Neural cell (in vitro differentiated cells): ENCODE measurements at regions not wholly inside any gene's neighbourhood (a gene's known extent, or its start where the extent isn't known, plus 50 kb on each side); places are given as distances from the start of the nearest gene placed in this dataset.

Source experiments
- H2AFZ ChIP-seq: fragments of 200-600, 300-800 bp; sonication (generic), shearing (Covaris generic); 2 replicates; pipeline ENCODE4 v1.6.0; 2014; ENCODE audit warnings: low read depth, mild to moderate bottlenecking, antibody characterized with exemption, low read length, moderate library complexity
- H3F3A ChIP-seq: fragments of 200-600 bp; shearing (Covaris generic); 2 replicates; pipeline ENCODE4 v1.6.1; 2016; ENCODE audit warnings: mild to moderate bottlenecking, moderate library complexity, mixed read lengths, antibody characterized with exemption, low read length; ENCODE audit not compliant: insufficient read depth, poor library complexity, severe bottlenecking
- H3K27ac ChIP-seq: fragments of 200-600, 300-800 bp; sonication (generic), shearing (Covaris generic); 2 replicates; pipeline ENCODE4 v1.5.1; 2014; ENCODE audit warnings: mild to moderate bottlenecking, low read length, moderate library complexity
- H3K27me3 ChIP-seq: fragments of 300-800, 200-600 bp; sonication (generic), shearing (Covaris generic); 2 replicates; pipeline ENCODE4 v1.6.0; 2014; ENCODE audit warnings: mild to moderate bottlenecking, low read depth, low read length, moderate library complexity; ENCODE audit not compliant: insufficient read depth
- H3K36me3 ChIP-seq: fragments of 300-800, 200-600 bp; sonication (generic), shearing (Covaris generic); 2 replicates; pipeline ENCODE4 v1.5.1; 2014; ENCODE audit warnings: mild to moderate bottlenecking, antibody characterized with exemption, low read length, moderate library complexity; ENCODE audit not compliant: insufficient read depth
- H3K4me2 ChIP-seq: fragments of 300-800, 200-600 bp; sonication (generic), shearing (Covaris generic); 2 replicates; pipeline ENCODE4 v1.6.0; 2014; ENCODE audit warnings: mild to moderate bottlenecking, low read length
- H3K4me3 ChIP-seq: fragments of 300-800, 200-600 bp; sonication (generic), shearing (Covaris generic); 2 replicates; pipeline ENCODE4 v1.5.1; 2014; ENCODE audit warnings: mild to moderate bottlenecking, low read length, moderate library complexity
- H3K79me2 ChIP-seq: fragments of 200-600 bp; shearing (Covaris generic); replicated peaks from 2 replicates; pipeline ENCODE4 v1.6.0; 2014; ENCODE audit warnings: mild to moderate bottlenecking, low read length, moderate library complexity; ENCODE audit not compliant: insufficient read depth
- H3K9ac ChIP-seq: fragments of 300-800, 200-600 bp; sonication (generic), shearing (Covaris generic); 2 replicates; pipeline ENCODE4 v1.6.1; 2016; ENCODE audit warnings: mild to moderate bottlenecking, low read length, mixed read lengths
- H3K9me2 ChIP-seq: fragments of 200-600 bp; shearing (Covaris generic); 2 replicates; pipeline ENCODE4 v1.6.1; 2016; ENCODE audit warnings: mild to moderate bottlenecking, low read length, mixed read lengths; ENCODE audit not compliant: insufficient read depth
- H3K9me3 ChIP-seq: fragments of 200-600, 300-800 bp; sonication (generic), shearing (Covaris generic); 2 replicates; pipeline ENCODE4 v1.6.1; 2016; ENCODE audit warnings: mild to moderate bottlenecking, mixed run types, low read length, moderate library complexity, mixed read lengths
- H4K20me1 ChIP-seq: fragments of 200-600 bp; shearing (Covaris generic); 2 replicates; pipeline ENCODE4 v1.6.1; 2016; ENCODE audit warnings: mild to moderate bottlenecking, mixed run types; ENCODE audit not compliant: insufficient read depth
- CTCF ChIP-seq: fragments of 450-650 bp; IDR thresholded peaks from 2 replicates; pipeline ENCODE4 v1.5.1; 2014; ENCODE audit warnings: antibody characterized with exemption, mild to moderate bottlenecking, moderate library complexity; ENCODE audit not compliant: poor library complexity, severe bottlenecking
- EP300 ChIP-seq: fragments of 450-650 bp; conservative IDR thresholded peaks from 2 replicates; pipeline ENCODE4 v1.6.1; 2014; ENCODE audit warnings: antibody characterized with exemption, mild to moderate bottlenecking, moderate library complexity; ENCODE audit not compliant: poor library complexity, severe bottlenecking
- EZH2 ChIP-seq: fragments of 200-600, 300-800 bp; shearing (Covaris generic), sonication (generic); IDR thresholded peaks from 2 replicates; pipeline ENCODE4 v1.6.1; 2014; ENCODE audit warnings: antibody characterized with exemption, low read length, borderline replicate concordance, mild to moderate bottlenecking; ENCODE audit not compliant: insufficient read depth, poor library complexity, severe bottlenecking
- MXI1 ChIP-seq: fragments of 450-650 bp; conservative IDR thresholded peaks from 2 replicates; pipeline ENCODE4 v1.6.1; 2014; ENCODE audit warnings: antibody characterized with exemption, mild to moderate bottlenecking; ENCODE audit not compliant: poor library complexity, severe bottlenecking
- POLR2AphosphoS5 ChIP-seq: IDR thresholded peaks from 2 replicates; pipeline ENCODE4 v1.6.1; 2012
- RAD21 ChIP-seq: fragments of 450-650 bp; conservative IDR thresholded peaks from 2 replicates; pipeline ENCODE4 v1.6.1; 2014; ENCODE audit warnings: antibody characterized with exemption, mild to moderate bottlenecking, moderate library complexity
- REST ChIP-seq: IDR thresholded peaks from 2 replicates; pipeline ENCODE4 v1.6.1; 2012; ENCODE audit warnings: borderline replicate concordance
- SMC3 ChIP-seq: fragments of 450-650 bp; conservative IDR thresholded peaks from 2 replicates; pipeline ENCODE4 v1.6.1; 2014; ENCODE audit warnings: antibody characterized with exemption, mild to moderate bottlenecking, moderate library complexity; ENCODE audit not compliant: poor library complexity
- TAF1 ChIP-seq: IDR thresholded peaks from 2 replicates; pipeline ENCODE4 v1.6.1; 2012; ENCODE audit warnings: low read depth

DNA sequence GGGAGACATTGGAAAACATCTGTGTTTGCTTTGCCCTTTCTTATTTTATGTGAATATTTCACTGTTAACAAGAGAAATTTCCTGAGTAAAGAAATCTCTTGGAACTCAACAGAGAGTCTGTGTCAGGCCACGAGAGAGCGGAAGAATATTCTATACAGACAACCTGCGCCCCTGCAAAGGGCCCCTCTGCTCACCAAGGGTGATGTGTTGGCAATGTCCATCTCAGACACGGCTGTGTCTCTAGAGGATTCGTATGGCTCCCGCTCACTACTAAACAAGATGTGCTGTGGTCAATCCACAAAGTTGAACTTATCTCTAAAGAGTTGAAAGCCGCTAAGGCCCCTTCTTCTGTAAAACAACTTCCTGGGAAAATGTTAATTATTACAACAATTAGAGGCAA is 241.0 kb upstream of the IRX1 start:
- no peak for TF ChIP-seq RAD21
- TF ChIP-seq SMC3: no peak
- TF ChIP-seq TAF1: no peak
- no peak for TF ChIP-seq EP300
- no peak for TF ChIP-seq MXI1
- no peak for TF ChIP-seq EZH2
- no peak for TF ChIP-seq CTCF
- no peak for TF ChIP-seq REST
- TF ChIP-seq POLR2AphosphoS5: no peak
- Histone ChIP-seq H3K9me2 (no peaks in the 10 kb centered on the region), H3K79me2 (no peaks in the 10 kb centered on the region), H3K27me3 (no peaks in the 10 kb centered on the region), H4K20me1 (no peaks in the 10 kb centered on the region), H3K4me3 (no peak overlapping the region), H3K9ac (no peak overlapping the region), H3F3A (no peaks in the 10 kb centered on the region), H3K27ac (no peak overlapping the region), H3K9me3 (no peaks in the 10 kb centered on the region), H3K36me3 (no peaks in the 10 kb centered on the region), H3K4me2 (no peak overlapping the region), H2AFZ (no peak overlapping the region)

GRCh38 chr5:3353561-3353960 is 242.1 kb upstream of the IRX1 start:
- H3K4me2 ChIP-seq: no peak overlapping the region
- no peak overlapping the region for H2AFZ ChIP-seq
- no peaks in the 10 kb centered on the region for H3K9me3 ChIP-seq
- no peak overlapping the region for H3K9ac ChIP-seq
- H3K79me2 ChIP-seq: no peaks in the 10 kb centered on the region
- H3K27me3 ChIP-seq: no peaks in the 10 kb centered on the region
- no peaks in the 10 kb centered on the region for H4K20me1 ChIP-seq
- no peaks in the 10 kb centered on the region for H3K36me3 ChIP-seq
- no peak for TF ChIP-seq SMC3
- no peak for TF ChIP-seq MXI1
- TF ChIP-seq RAD21: no peak
- H3K27ac ChIP-seq: no peak overlapping the region
- no peaks in the 10 kb centered on the region for H3F3A ChIP-seq
- no peaks in the 10 kb centered on the region for H3K9me2 ChIP-seq
- H3K4me3 ChIP-seq: no peak overlapping the region

DNA sequence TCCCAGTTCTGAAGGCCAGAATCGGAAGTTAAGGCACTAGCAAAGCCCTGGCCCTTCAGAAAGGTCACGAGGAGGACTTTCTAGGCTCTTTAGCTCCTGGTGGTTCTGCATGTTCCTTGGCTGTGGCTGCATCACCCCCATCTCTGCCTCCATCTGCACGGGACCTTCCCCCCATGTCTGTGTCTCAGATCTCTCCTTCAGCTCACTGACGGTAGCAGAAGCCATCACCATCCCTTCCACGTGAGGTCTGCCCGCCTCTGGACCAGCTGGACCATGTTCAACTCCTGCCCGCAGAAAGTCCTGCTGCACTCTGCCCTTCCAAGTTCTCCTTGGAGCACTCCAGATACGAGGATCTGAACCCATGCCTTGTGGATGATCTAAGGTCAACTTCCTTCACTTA is 242.9 kb upstream of the IRX1 start:
- Histone ChIP-seq H3K27me3 (no peaks in the 10 kb centered on the region), H3K79me2 (no peaks in the 10 kb centered on the region), H3K9ac (no peak overlapping the region), H4K20me1 (no peaks in the 10 kb centered on the region), H3K9me2 (no peaks in the 10 kb centered on the region), H3K4me3 (no peak overlapping the region), H3F3A (no peaks in the 10 kb centered on the region), H2AFZ (no peak overlapping the region), H3K27ac (no peak overlapping the region), H3K36me3 (no peaks in the 10 kb centered on the region), H3K9me3 (no peaks in the 10 kb centered on the region), H3K4me2 (no peak overlapping the region)
- TF ChIP-seq RAD21 (no peak), SMC3 (no peak), EZH2 (no peak), CTCF (no peak), POLR2AphosphoS5 (no peak), TAF1 (no peak), MXI1 (no peak), EP300 (no peak), REST (no peak)
